Skeletal muscle tissue (tissue), 3 donors: ENCODE measurements at regions not wholly inside any gene's neighbourhood (a gene's known extent, or its start where the extent isn't known, plus 50 kb on each side); places are given as distances from the start of the nearest gene placed in this dataset.

Source experiments
- H3K27ac ChIP-seq: one replicate; pipeline ENCODE4 v1.7.0; 2013; ENCODE audit warnings: mild to moderate bottlenecking, low read depth, low read length, inconsistent platforms
- H3K27me3 ChIP-seq, 3 donors: one replicate each; pipeline ENCODE4 v1.7.0; 2013; ENCODE audit warnings: low read length in 3 of 3; ENCODE audit not compliant: control insufficient read depth in 3 of 3, insufficient read depth in 3 of 3
- H3K36me3 ChIP-seq, 3 donors: one replicate each; pipeline ENCODE4 v1.7.0; 2013; ENCODE audit warnings: low read length in 3 of 3; ENCODE audit not compliant: control insufficient read depth in 3 of 3, insufficient read depth in 3 of 3
- H3K4me1 ChIP-seq, 3 donors: one replicate each; pipeline ENCODE4 v1.7.0; 2013; ENCODE audit warnings: low read length in 3 of 3, mild to moderate bottlenecking in 3 of 3; ENCODE audit not compliant: control insufficient read depth in 3 of 3, insufficient read depth in 3 of 3
- H3K4me3 ChIP-seq, 3 donors: one replicate each; pipeline ENCODE4 v1.7.0; 2013; ENCODE audit warnings: low read length in 3 of 3
- H3K9ac ChIP-seq, 3 donors: one replicate each; pipeline ENCODE4 v1.7.0; 2013; ENCODE audit warnings: low read length in 3 of 3, mild to moderate bottlenecking in 3 of 3, moderate library complexity in 2 of 3, low read depth in 1 of 3
- H3K9me3 ChIP-seq, 3 donors: one replicate each; pipeline ENCODE4 v1.7.0; 2013; ENCODE audit warnings: low read length in 3 of 3; ENCODE audit not compliant: control insufficient read depth in 3 of 3
- donor health status: Osteomylitis.

DNA sequence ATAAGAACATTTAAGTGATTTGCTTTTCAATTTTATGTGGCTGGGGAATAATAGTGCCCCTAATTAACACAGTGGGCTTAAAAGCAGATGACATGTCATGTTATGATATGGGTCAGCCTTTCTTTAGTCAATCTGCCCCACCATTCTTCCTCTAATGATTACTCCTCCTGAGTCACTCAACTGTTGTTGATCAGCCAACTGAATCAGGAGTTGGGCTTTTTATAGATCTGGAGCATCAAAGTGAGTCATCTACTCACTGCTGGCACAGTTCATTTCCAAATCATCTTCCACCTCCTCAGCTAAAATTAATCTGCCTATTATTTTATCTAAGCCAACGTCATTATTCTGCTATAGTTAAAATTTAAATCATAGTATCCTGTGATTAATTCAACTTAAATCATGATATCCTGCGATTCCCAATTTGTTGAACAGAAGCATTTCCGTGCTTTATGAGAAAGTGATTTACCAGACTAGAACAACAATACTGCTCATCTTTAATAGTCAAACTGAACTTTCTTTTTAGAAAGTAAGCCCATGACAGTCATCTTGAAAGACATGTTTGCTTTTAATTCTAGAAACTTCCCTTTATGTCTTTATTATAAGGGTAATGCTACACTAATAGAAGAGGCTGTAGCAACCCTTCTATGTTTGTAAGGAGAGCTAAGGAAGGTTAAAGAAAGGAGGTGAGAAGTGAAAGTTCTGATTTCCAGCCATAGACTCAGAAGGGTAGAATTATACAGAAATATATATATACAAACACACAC, 551.4 kb downstream of the TBC1D4 start:
- H3K36me3 ChIP-seq = no peaks in the 10 kb centered on the region
- H3K4me3 ChIP-seq = no peak overlapping the region
- H3K4me1 ChIP-seq = no peaks in the 10 kb centered on the region
- H3K9me3 ChIP-seq = no peaks in the 10 kb centered on the region
- H3K27me3 ChIP-seq = no peaks in the 10 kb centered on the region
- H3K27ac ChIP-seq = no peak overlapping the region
- H3K9ac ChIP-seq = no peak overlapping the region

DNA sequence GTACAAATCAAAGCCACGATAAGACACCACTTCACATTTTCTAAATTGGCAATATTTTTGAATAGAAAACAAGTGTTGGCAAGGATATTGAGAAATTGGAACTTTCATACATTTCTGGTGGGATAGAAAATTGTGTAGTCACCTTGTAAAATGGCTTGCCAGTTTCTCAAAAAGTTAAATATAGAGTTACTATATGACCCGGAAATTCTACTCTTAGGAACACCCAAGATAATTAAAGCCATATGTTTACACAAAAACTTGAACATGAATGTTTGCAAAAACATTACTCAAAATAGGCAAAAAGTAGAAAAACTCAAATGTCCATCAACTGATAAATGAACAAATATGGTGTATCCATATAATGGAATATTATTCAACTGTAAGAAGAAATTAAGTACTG, 552.5 kb downstream of the TBC1D4 start:
- Histone ChIP-seq H3K9ac (no peak overlapping the region), H3K27me3 (no peaks in the 10 kb centered on the region), H3K9me3 (no peaks in the 10 kb centered on the region), H3K4me1 (no peaks in the 10 kb centered on the region), H3K36me3 (no peaks in the 10 kb centered on the region), H3K4me3 (no peak overlapping the region), H3K27ac (no peak overlapping the region)

DNA sequence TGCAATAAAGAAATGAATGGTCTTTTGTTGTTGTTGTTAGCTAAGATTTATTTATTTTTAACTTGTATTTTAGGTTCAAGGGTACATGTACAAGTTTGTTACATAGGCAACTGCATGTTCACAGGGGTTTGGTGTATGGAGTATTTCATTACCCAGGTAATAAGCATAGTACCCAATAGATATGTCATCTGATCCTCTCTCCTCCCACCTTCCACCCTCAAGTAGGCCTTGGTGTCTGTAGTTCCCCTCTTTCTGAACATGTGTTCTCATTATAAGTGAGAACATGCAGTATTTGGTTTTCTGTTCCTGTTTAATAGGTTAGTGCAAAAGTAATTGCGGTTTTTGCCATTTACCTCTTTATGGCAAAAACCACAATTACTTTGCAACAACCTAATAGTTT, 554.1 kb downstream of the TBC1D4 start:
- Histone ChIP-seq H3K4me1 (no peaks in the 10 kb centered on the region), H3K9me3 (no peaks in the 10 kb centered on the region), H3K27me3 (no peaks in the 10 kb centered on the region), H3K9ac (no peak overlapping the region), H3K27ac (no peak overlapping the region), H3K4me3 (no peak overlapping the region), H3K36me3 (no peaks in the 10 kb centered on the region)

DNA sequence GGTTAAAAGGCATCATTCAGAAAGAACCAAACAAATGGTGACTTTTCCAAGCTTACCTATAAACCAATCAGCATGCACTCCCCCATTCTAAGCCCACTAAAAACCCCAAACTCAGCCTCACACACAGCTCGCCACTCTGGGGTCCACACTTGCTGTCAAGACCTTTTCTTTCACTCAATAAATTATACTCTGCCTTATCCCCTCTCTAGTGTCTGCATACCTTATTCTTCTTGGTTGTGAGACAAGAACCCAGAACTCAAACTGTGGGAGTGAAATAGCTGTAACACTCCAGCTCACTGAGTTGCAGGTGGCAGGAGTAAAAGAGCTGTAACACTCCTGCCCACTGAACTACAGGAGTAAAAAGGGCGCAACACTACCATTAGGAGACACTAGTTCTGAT, 559.0 kb downstream of the TBC1D4 start:
- Histone ChIP-seq H3K9me3 (no peaks in the 10 kb centered on the region), H3K27ac (no peak overlapping the region), H3K27me3 (no peaks in the 10 kb centered on the region)

DNA sequence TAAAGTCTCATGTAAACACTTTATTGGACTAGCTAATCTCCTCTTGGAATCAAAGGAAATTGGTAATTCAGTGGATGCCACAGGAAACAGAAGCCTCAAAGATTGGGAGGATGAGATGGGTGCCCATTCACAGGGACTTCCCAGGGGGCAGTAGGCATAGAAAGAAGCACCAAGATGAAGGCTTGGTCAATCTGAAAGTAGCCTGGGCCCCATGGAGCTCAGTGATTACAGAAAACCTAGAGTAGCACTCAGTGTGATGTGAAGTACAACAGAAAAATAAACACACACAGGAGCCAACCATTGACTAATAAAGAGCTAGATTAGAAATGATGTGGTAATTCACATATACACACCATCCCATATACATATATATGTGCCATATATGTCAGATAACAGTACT, 560.6 kb downstream of the TBC1D4 start:
- H3K9me3 ChIP-seq = no peaks in the 10 kb centered on the region
- no peak overlapping the region for H3K27ac ChIP-seq
- no peak overlapping the region for H3K4me3 ChIP-seq
- no peak overlapping the region for H3K9ac ChIP-seq
- H3K4me1 ChIP-seq = no peaks in the 10 kb centered on the region
- no peaks in the 10 kb centered on the region for H3K27me3 ChIP-seq
- H3K36me3 ChIP-seq = no peaks in the 10 kb centered on the region

More for the DNA sequence above, 559.0 kb downstream of the TBC1D4 start:
- Histone ChIP-seq H3K4me1 (no peaks in the 10 kb centered on the region), H3K4me3 (no peak overlapping the region), H3K36me3 (no peaks in the 10 kb centered on the region), H3K9ac (no peak overlapping the region)

DNA sequence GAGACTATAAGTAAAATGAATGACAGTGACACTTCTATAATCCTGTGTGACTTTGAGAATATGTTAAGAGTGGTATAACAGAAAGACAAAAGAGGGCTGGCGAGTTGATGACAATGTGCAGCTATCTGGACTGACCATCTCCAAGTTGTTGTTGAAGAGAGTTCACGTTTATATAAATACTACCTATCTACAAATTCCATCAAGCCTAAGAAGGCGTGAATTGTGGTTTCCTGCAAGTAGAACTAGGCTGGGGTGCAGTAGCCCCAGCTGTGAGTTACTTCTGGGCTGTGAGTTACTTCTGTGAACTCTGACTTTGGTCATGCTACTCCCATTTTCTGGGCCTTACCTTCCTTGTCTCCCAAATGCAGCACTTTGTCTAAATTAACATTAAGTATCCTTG, 561.0 kb downstream of the TBC1D4 start:
- no peaks in the 10 kb centered on the region for H3K4me1 ChIP-seq
- H3K27ac ChIP-seq = no peak overlapping the region
- no peaks in the 10 kb centered on the region for H3K36me3 ChIP-seq
- H3K9ac ChIP-seq = no peak overlapping the region
- no peaks in the 10 kb centered on the region for H3K27me3 ChIP-seq
- H3K4me3 ChIP-seq = no peak overlapping the region
- no peaks in the 10 kb centered on the region for H3K9me3 ChIP-seq

DNA sequence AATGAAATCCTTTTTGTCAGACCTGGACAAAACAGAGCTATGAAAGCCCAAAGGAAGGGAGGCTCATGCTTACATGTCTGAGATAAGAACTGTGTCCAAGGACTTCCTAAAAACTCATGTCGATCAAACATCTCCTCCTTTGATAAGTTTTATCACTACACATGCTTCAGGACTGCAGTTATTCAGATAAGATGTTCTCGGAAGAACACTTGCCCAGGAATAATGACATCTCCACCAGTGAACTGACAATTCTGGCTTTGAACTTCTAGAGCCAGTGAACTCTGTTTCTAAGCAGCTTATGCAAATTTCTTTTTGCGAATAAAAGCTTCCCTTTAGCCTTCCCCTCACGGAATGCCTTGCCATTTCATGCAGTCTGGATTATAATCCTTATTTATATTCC, 561.6 kb downstream of the TBC1D4 start:
- H3K4me1 ChIP-seq = no peaks in the 10 kb centered on the region
- no peaks in the 10 kb centered on the region for H3K9me3 ChIP-seq
- no peak overlapping the region for H3K27ac ChIP-seq
- H3K9ac ChIP-seq = no peak overlapping the region
- no peaks in the 10 kb centered on the region for H3K27me3 ChIP-seq
- no peaks in the 10 kb centered on the region for H3K36me3 ChIP-seq
- no peak overlapping the region for H3K4me3 ChIP-seq

DNA sequence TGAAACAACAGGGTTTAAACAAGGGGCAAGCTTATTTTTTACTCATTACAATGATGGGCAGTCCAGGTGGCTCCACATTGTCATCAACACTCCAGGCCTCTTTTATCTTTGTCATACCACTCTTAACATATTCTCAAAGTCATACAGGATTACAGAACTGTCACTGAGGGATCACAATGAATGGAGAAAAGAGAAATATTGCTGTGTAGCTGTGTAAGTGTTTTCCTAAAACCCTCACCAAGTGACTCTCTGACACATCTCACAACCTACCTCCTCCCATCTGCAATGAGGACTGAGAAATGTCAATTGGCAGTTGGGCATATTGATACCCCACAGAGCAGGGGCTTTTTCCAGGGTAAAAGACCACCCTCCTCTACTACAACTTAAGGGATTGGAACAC, 562.1 kb downstream of the TBC1D4 start:
- no peak overlapping the region for H3K4me3 ChIP-seq
- no peaks in the 10 kb centered on the region for H3K4me1 ChIP-seq
- H3K9ac ChIP-seq = no peak overlapping the region
- H3K36me3 ChIP-seq = no peaks in the 10 kb centered on the region
- H3K27ac ChIP-seq = no peak overlapping the region
- no peaks in the 10 kb centered on the region for H3K27me3 ChIP-seq
- H3K9me3 ChIP-seq = no peaks in the 10 kb centered on the region

DNA sequence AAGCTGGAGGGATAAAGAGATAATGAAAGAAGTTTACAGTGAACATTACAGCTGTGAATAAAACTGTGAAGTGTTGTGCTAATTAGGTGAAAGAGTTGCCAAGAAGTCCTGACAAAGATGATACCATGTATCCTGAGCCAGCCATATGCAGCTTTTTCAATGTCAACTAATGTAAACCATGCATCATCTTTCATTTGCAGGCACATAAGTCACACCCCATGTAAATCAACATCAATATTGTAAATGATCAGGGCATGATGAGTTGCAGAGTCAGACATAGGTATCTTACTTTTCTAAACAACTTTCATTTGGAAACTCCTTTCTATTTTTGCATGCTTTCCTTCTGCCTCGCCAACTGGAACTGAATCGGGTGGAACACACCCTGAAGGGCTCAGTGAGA, 569.1 kb downstream of the TBC1D4 start:
- H3K27me3 ChIP-seq = no peaks in the 10 kb centered on the region
- no peak overlapping the region for H3K9ac ChIP-seq
- H3K27ac ChIP-seq = no peak overlapping the region
- no peaks in the 10 kb centered on the region for H3K36me3 ChIP-seq
- H3K4me3 ChIP-seq = no peak overlapping the region
- no peaks in the 10 kb centered on the region for H3K4me1 ChIP-seq
- H3K9me3 ChIP-seq = no peaks in the 10 kb centered on the region

DNA sequence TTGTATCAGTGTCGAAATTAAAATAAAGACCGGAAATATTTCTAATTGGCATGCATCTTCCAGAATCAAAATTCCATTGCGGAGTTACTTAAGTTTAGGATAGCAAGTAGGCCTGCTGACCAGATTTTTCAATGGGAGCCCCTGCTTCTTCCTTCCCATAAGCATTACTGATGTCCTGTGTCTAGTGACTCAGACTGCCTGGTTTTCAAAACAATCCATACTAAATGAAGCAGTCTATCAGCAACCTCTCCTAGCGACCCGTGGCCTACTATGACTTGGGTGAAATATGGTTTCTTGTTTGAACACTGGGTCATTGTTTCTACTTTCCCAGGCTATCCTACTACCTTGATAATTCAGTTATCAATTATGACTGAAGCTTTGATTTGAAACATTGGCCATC, 571.6 kb downstream of the TBC1D4 start:
- no peaks in the 10 kb centered on the region for H3K9me3 ChIP-seq
- H3K27ac ChIP-seq = no peak overlapping the region
- H3K4me1 ChIP-seq = no peaks in the 10 kb centered on the region
- H3K4me3 ChIP-seq = no peak overlapping the region
- H3K27me3 ChIP-seq = no peaks in the 10 kb centered on the region
- H3K9ac ChIP-seq = no peak overlapping the region
- H3K36me3 ChIP-seq = no peaks in the 10 kb centered on the region
